Spleen (tissue), 7 donors: ENCODE measurements at regions not wholly inside any gene's neighbourhood (a gene's known extent, or its start where the extent isn't known, plus 50 kb on each side); places are given as distances from the start of the nearest gene placed in this dataset.

Source experiments
- CTCF ChIP-seq, 11 experiments: fragments of 200-600 bp in 7 of 11; fragments of 450-650 bp in 4 of 11; sonication (generic) in 4 of 11; IDR thresholded peaks in 8 of 11; conservative IDR thresholded peaks in 3 of 11; 1 replicate in 7 of 11; 2 replicates in 4 of 11; pipeline versions ENCODE4 v1.4.0 to v1.8.0; 2016 to 2021; ENCODE audit warnings: antibody characterized with exemption in 11 of 11, inconsistent platforms in 4 of 11, mild to moderate bottlenecking in 1 of 11
- POLR2A ChIP-seq, 3 donors: fragments of 450-650 bp; IDR thresholded peaks; one replicate each; pipeline ENCODE4 v1.5.1; 2017; ENCODE audit warnings: antibody characterized with exemption in 3 of 3, mild to moderate bottlenecking in 1 of 3
- POLR2AphosphoS5 ChIP-seq, 3 donors: sonication (generic); formaldehyde crosslinking; IDR thresholded peaks; one replicate each; pipeline ENCODE4 v1.5.1; 2017; ENCODE audit warnings: antibody characterized with exemption in 3 of 3
- donor health status: DM: no; HTN: no; CAD: no; lungs with moderate emphysema.
- donor health status: DM: no; HTN: no; CAD: no.
- donor health status: DM: no; HTN: no; CAD: no.

DNA sequence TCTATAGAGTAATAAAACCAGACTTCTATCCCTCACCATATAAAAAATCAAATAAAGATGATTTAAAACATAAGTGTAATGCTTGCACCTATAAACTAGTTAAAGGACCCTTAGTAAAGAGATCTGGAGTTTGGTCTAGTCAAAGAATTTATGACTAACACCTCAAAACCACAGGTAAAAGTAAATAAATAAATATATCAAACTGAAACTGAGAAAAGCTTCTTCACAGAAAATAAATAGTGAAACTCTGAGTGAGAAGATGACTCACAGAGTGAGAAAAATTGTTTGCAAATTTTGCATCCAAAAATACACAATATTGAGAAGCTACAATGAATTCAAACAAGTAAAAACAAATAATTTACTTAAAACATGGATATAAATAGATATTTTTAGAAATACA lies 387.8 kb downstream of the KDM5D start:
- TF ChIP-seq POLR2A (IDR thresholded peaks at IDR 0.05) (no peak), CTCF (IDR thresholded peaks at IDR 0.05 in 8 of 11, conservative IDR thresholded peaks at IDR 0.05 in 3 of 11) (no peak), POLR2AphosphoS5 (IDR thresholded peaks at IDR 0.05) (no peak)
